Heart left ventricle (tissue), 16 donors: ENCODE measurements at regions not wholly inside any gene's neighbourhood (a gene's known extent, or its start where the extent isn't known, plus 50 kb on each side); places are given as distances from the start of the nearest gene placed in this dataset.

Experiments
- ATAC-seq, 4 donors: fragments of 200-7000 bp; cut with Tn5 transposase; one replicate each; pipeline ENCODE4 v1.9.1; 2020 to 2022; ENCODE audit warnings: moderate library complexity in 4 of 4, mild to moderate bottlenecking in 3 of 4, moderate number of reproducible peaks in 1 of 4
- DNase-seq, 5 donors: peaks; one replicate each; pipeline ENCODE4 v3.0.0-alpha.2; 2020
- H3K27ac ChIP-seq, 12 donors: fragments of 200-600 bp; sonication (generic) in 4 of 12; one replicate each; pipeline versions ENCODE4 v1.5.0 to v1.8.0; 2016 to 2022; ENCODE audit warnings: mild to moderate bottlenecking in 2 of 12
- H3K27me3 ChIP-seq, 9 donors: fragments of 200-600 bp; sonication (generic) in 2 of 9; one replicate each; pipeline versions ENCODE4 v1.5.1 to v1.8.0; 2016 to 2022; ENCODE audit warnings: mild to moderate bottlenecking in 3 of 9
- H3K36me3 ChIP-seq, 9 donors: fragments of 200-600 bp; sonication (generic) in 2 of 9; one replicate each; pipeline versions ENCODE4 v1.5.0 to v1.8.0; 2018 to 2022; ENCODE audit warnings: mild to moderate bottlenecking in 2 of 9
- H3K4me1 ChIP-seq, 12 donors: fragments of 200-600 bp; sonication (generic) in 4 of 12; one replicate each; pipeline versions ENCODE4 v1.5.0 to v1.8.0; 2016 to 2022; ENCODE audit warnings: mild to moderate bottlenecking in 3 of 12
- H3K4me3 ChIP-seq, 12 donors: fragments of 200-600 bp; sonication (generic) in 4 of 12; one replicate each; pipeline versions ENCODE4 v1.5.0 to v1.8.0; 2017 to 2022; ENCODE audit warnings: mild to moderate bottlenecking in 9 of 12, moderate library complexity in 4 of 12
- H3K9me3 ChIP-seq, 12 donors: fragments of 200-600 bp; sonication (generic) in 4 of 12; one replicate each; pipeline versions ENCODE4 v1.5.0 to v1.8.0; 2016 to 2022; ENCODE audit warnings: mild to moderate bottlenecking in 1 of 12
- CTCF ChIP-seq, 12 donors: fragments of 200-600 bp; sonication (generic) in 4 of 12; IDR thresholded peaks; one replicate each; pipeline versions ENCODE4 v1.5.0 to v1.8.0; 2018 to 2022; ENCODE audit warnings: antibody characterized with exemption in 12 of 12, mild to moderate bottlenecking in 5 of 12
- POLR2A ChIP-seq, 2 donors: fragments of 450-650 bp; IDR thresholded peaks; one replicate each; pipeline ENCODE4 v1.6.1; 2017; ENCODE audit warnings: antibody characterized with exemption in 2 of 2, mild to moderate bottlenecking in 2 of 2, moderate library complexity in 2 of 2
- WGBS, 4 donors: extraction: QIAGEN DNeasy Blood & Tissue Kit in 2 of 4; methylation state at CpG; one replicate each; pipeline versions ENCODE4 v1.1.5 to v1.1.7; 2013 to 2018; 5-methylcytosine and 5-hydroxymethylcytosine counted together
- intact Hi-C, 10 donors: fragments of 100-400 bp; cut with DNase I; formaldehyde crosslinking; loops; one replicate each; pipeline versions ENCODE4 v1.11.1 to v1.14.2; 2022
- donor health status: ischemic (EF 13 %, LVEDD 7.1; RV severe dilation, severe dysfunction).
- donor health status: healthy with polysubstance abuse.
- donor health status: DM: no; HTN: yes; CAD: no.
- donor health status: DM: no; HTN: no; CAD: no.
- donor health status: ischemic (EF 25% LVEDD 6.9; RV normal size, moderate dysfunction).
- donor health status: ischemic (EF 25% LVEDD 5.7; RV mildly dilated, moderate dysfunction).
- donor health status: healthy.
- donor health status: DM: yes; HTN: yes; CAD: no.
- donor health status: ischemic (EF 35%, LVEDD 5.7; RV mildly dilated, moderate dysfunction).
- donor health status: nonischemic (EF 11% LVEDD 7.7; RV severe dilation, severe dysfunction).
- donor health status: DM: yes; HTN: yes; CAD: no.
- donor health status: PGD.
- donor health status: ischemic (EF 29% LVEDD 5.4; RV normal size, mild dysfunction).
- donor health status: nonischemic (EF 23%, LVEDD 6.1; RV moderate dilation, normal function).

GRCh38 chr12:31225656-31226535 lies 100.1 kb downstream of the SINHCAF start:
- Histone ChIP-seq H3K36me3 (no peaks in the 10 kb centered on the region), H3K27me3 (no peaks in the 10 kb centered on the region), H3K9me3 (no peaks in the 10 kb centered on the region), H3K27ac (no peak overlapping the region), H3K4me1 (peaks cover 0 to 8% (median 0%) of the 10 kb centered on the region in 12 donors), H3K4me3 (no peak overlapping the region)
- 79 to 87% (median 84%) methylated on average over 9 of the region's 9 CpGs for WGBS, 4 donors
- intact Hi-C loops, result no loop called here
- TF ChIP-seq CTCF (IDR thresholded peaks at IDR 0.05) (no peak), POLR2A (IDR thresholded peaks at IDR 0.05) (no peak)
- ATAC-seq, result no peak
- no peak for DNase-seq

GRCh38 chr12:31226639-31227038 lies 99.3 kb downstream of the SINHCAF start:
- Histone ChIP-seq H3K27me3 (no peaks in the 10 kb centered on the region), H3K4me1 (peaks cover 0 to 8% (median 0%) of the 10 kb centered on the region in 12 donors), H3K9me3 (peaks cover 0 to 7% (median 0%) of the 10 kb centered on the region in 12 donors), H3K27ac (no peak overlapping the region), H3K4me3 (no peak overlapping the region), H3K36me3 (no peaks in the 10 kb centered on the region)
- 45 to 84% (median 72%) methylated on average over 4 to 10 of the region's 10 CpGs for WGBS, 4 donors
- TF ChIP-seq CTCF (IDR thresholded peaks at IDR 0.05), result no peak
- no peak for TF ChIP-seq POLR2A (IDR thresholded peaks at IDR 0.05)
- no peak for DNase-seq
- ATAC-seq, result peak in 2 of 4 donors; percentile 10 to 41
- intact Hi-C loops, result no loop called here

GRCh38 chr12:31227401-31227981 lies 98.5 kb downstream of the SINHCAF start:
- DNase-seq (no peak), ATAC-seq (no peak)
- Histone ChIP-seq H3K9me3 (peaks cover 0 to 8% (median 0%) of the 10 kb centered on the region in 12 donors), H3K27me3 (no peaks in the 10 kb centered on the region), H3K36me3 (no peaks in the 10 kb centered on the region), H3K4me1 (peaks cover 0 to 8% (median 0%) of the 10 kb centered on the region in 12 donors), H3K27ac (no peak overlapping the region), H3K4me3 (no peak overlapping the region)
- TF ChIP-seq POLR2A (IDR thresholded peaks at IDR 0.05), result no peak
- WGBS, 4 donors, result 79 to 85% (median 83%) methylated on average over 4 to 12 of the region's 12 CpGs
- intact Hi-C loops, result no loop called here

- TF ChIP-seq POLR2A (IDR thresholded peaks at IDR 0.05) (no peak), CTCF (IDR thresholded peaks at IDR 0.05) (no peak)
- DNase-seq (peak in 4 of 5 donors; percentile 42 to 79 (median 52)), ATAC-seq (peak; percentile 86 to 91 (median 90))
- intact Hi-C loops, result no loop called here
- WGBS, 4 donors, result 68 to 83% (median 79%) methylated on average over 21 to 23 of the region's 23 CpGs
- H3K4me1 ChIP-seq, result peaks cover 0 to 8% (median 0%) of the 10 kb centered on the region in 12 donors
- H3K27me3 ChIP-seq, result no peaks in the 10 kb centered on the region
- H3K36me3 ChIP-seq, result no peaks in the 10 kb centered on the region
- H3K4me3 ChIP-seq, result no peak overlapping the region
- peaks cover 0 to 8% (median 0%) of the 10 kb centered on the region in 12 donors for H3K9me3 ChIP-seq
- H3K27ac ChIP-seq, result peak overlapping the region in 5 of 12 donors; percentile 18 to 65 (median 30)
Measured at GRCh38 chr12:31228811-31229792, 96.8 kb downstream of the SINHCAF start.
